Panc1 (cell line): ENCODE measurements at regions not wholly inside any gene's neighbourhood (a gene's known extent, or its start where the extent isn't known, plus 50 kb on each side); places are given as distances from the start of the nearest gene placed in this dataset.

Source experiments
- POLR2AphosphoS5 ChIP-seq: IDR thresholded peaks from 2 replicates; pipeline ENCODE4 v1.6.1; 2012; ENCODE audit warnings: mild to moderate bottlenecking, low read depth, low read length, moderate library complexity
- SIN3A ChIP-seq: IDR thresholded peaks from 2 replicates; pipeline ENCODE4 v1.6.1; 2012; ENCODE audit warnings: low read depth, mild to moderate bottlenecking, low read length, moderate library complexity, borderline replicate concordance; ENCODE audit not compliant: insufficient read depth
- TF ChIP-seq, protein P1 (sequence below): fragments of 450-650 bp; IDR thresholded peaks from 2 replicates; pipeline ENCODE4 v1.5.1; 2017; ENCODE audit warnings: mild to moderate bottlenecking

DNA sequence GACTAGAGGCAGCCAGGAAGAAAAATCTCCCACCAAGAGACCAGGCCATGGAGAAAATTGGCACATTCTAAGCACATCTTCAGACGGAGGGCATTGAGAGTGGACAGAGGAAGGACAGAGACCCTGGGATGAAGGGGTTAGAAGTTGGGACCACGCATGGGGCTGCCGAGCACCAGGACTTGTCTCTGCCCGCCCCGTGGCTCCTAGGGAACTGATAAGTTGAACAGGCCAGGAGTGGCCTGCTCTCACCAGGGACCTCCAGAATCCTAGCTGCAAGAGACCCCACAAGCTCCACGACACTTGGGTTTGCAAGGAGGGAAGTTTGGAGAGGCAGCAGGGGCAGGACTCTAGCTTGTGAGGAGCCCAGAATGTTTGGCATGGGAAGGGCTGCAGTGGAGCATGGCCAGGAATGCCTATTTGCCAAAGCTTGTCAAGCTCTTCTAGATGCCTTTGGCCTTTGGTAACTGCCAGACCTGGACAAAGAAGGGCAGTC, 355.1 kb downstream of the NSUN3 start:
- TF ChIP-seq, protein P1, sequence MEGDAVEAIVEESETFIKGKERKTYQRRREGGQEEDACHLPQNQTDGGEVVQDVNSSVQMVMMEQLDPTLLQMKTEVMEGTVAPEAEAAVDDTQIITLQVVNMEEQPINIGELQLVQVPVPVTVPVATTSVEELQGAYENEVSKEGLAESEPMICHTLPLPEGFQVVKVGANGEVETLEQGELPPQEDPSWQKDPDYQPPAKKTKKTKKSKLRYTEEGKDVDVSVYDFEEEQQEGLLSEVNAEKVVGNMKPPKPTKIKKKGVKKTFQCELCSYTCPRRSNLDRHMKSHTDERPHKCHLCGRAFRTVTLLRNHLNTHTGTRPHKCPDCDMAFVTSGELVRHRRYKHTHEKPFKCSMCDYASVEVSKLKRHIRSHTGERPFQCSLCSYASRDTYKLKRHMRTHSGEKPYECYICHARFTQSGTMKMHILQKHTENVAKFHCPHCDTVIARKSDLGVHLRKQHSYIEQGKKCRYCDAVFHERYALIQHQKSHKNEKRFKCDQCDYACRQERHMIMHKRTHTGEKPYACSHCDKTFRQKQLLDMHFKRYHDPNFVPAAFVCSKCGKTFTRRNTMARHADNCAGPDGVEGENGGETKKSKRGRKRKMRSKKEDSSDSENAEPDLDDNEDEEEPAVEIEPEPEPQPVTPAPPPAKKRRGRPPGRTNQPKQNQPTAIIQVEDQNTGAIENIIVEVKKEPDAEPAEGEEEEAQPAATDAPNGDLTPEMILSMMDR: no peak
- TF ChIP-seq POLR2AphosphoS5 (no peak), SIN3A (no peak)
